HG03354 (cell line): ENCODE measurements at regions not wholly inside any gene's neighbourhood (a gene's known extent, or its start where the extent isn't known, plus 50 kb on each side); places are given as distances from the start of the nearest gene placed in this dataset.
"Not testable (repeated sequence)": the region's sequence is repeated elsewhere in the genome, so short reads cannot be mapped to it uniquely, and the experiment has no call there.

Experiments used
- ATAC-seq: cut with Tn5 transposase; IDR thresholded peaks from one replicate; pipeline ENCODE4 v1.9.1; 2021; ENCODE audit warnings: mild to moderate bottlenecking; ENCODE audit not compliant: unreplicated experiment, poor library complexity, severe bottlenecking

DNA sequence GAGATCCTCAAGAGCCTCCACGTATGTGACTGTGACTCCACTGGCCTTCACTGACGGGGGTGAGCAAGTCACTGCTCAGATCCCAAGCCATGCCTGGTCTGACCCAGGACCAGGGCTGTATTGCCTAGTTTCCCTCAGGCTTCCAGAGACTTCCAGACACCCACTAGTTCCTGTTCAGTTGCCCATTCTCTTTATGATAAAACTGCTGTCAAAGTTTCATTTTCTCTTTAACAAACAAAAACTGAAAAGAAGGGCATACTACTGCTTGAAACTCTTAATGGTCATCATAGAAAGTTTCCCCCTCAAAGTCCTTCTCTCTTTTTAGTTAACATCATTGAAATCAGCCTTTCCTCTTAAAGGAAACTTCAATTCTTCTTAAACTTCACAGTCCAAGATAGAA, 105.7 kb upstream of the GHR start:
- no peak for ATAC-seq

DNA sequence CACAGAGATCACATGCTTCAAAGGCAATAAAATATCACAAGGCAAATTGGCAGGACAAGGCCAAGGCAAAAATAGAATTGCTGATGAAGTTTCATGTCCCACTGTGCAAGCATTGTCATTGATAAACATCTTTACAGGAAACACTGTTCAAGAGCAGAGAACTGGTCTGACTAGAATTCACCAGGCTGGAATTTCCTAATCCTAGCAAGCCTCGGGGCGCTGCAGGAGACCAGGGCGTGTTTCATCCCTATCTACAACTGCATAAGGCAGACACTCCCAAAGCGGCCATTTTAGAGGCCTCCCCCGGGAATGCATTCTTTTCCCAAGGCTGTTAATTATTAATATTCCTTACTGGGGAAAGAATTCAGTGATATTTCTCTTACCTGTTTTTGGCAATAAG, 103.7 kb upstream of the GHR start:
- not testable (repeated sequence) for ATAC-seq

DNA sequence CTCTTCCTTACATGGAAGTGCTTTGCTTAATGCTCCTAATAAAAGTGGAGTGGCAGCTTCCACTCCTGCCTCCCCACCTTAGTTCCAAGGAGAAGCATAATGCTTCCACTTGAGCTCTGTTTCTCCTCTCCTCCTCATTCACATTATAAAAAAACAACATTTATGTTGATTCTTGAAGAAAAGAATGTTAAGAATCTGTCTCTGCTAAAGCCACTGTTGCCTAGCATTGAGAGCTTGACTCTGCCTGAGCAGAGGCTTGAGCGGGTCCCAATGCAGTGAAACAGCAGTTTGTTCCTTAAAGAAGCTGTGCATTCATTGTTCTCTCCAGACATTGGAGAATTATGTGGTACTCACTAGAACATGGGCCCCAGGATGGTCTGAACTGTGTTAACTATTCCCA, 101.5 kb upstream of the GHR start:
- ATAC-seq: no peak

DNA sequence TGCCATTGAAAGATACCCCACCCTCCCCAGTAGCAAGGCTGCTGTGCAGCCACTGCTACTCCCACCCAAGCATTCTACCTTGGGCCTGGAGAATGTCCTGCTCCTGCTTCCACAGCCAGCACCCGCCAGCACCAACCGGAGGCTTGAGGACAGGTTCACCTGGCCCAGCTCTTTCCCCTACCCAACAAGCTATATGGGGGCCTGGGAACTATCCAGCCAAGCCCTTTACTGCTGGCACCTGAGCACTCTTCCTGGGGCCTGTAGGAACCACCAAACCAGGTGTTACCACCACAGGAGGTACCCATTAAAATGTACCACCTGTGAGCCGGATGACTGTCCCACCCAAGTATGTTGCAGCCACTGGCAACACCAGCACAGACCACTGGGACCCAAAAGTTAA, 86.1 kb upstream of the GHR start:
- ATAC-seq: no peak

DNA sequence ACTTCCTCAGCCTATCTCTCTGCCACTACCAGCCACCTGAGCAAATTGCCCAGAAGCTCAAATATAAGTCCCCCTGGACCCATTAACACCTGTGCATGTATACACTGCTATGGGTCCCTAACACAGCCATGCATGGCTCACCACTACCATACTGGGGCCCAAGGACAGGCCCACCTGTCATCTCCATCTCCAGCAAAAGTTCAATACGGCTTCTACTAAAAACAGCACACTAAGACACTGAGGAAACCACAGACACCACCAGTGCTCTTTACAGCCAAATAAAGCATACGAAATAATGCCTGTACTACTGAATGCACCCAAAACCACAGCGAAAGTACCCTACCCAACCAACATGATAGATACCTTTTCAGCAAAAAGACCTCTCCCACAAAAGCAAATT, 85.6 kb upstream of the GHR start:
- no peak for ATAC-seq

DNA sequence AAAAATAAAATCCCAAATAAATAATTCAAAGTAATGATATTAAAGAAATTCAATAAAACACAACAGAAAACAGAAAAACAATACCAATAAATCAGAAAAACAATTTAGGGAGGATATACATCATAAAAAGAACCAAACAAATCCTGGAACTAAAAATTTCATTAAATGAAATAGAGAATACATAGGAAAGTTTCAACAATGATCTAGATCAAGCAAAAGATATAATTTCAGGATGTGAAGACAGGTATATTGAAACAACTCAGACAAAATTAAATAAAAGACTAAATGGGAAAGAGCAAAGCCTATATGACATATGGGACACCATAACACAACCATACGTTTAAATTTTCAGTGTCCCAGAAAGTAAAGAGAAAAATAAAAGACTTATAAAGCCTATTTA, 85.1 kb upstream of the GHR start:
- no peak for ATAC-seq

DNA sequence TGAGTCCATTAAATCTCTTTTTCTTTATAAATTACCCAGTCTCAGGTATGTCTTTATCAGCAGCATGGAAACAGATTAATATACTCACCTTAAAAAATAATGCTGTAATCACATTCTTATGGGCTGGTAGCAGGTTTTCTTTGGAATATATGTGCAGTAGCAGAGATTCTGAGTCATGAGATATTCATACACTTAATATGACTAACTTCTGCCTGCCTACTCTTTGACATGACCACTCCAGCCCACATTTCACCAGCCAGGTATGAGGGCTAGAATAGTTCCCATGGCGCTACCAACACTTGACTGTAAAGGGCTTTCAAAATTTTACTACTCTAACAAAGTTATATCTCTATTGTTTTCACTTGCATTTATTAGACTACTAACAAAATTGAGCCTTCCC, 74.1 kb upstream of the GHR start:
- ATAC-seq: no peak

DNA sequence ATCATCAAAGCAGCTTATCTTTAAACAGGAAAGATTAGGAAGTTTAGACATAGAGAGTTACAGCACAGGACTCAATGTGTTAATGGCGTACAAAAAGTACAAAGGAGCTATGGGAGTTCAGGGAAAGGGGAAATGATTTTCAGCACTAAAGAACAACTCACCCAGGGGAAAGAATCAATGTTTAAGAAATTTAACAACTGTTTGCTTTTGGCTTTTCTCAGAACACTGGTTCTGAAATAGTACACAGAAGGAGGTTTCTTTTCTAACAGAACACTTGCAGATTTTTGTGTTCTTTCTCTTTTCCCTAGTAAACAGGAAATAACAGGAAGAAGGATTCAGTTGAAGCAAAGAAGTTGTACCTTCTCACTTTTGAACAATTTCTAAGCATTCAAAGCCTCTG, 71.3 kb upstream of the GHR start:
- no peak for ATAC-seq

DNA sequence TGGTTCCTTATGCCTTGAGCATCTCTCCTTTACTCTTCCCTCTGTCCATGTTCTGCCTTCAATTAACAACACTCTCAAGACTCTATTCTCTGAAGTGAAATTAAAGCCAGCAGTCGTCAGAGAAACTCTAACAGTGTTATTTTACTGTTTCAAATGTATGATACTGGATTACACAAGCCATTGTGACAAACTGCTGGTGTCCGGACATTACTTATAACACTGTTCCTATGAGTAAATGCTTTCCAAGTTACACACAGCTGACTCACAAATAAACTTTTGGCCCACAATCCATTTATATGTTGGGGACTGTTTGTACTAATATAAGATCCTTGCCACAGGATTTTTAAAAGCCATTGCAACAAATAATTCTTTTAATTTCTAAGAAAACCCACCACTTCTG, 63.2 kb upstream of the GHR start:
- no peak for ATAC-seq

DNA sequence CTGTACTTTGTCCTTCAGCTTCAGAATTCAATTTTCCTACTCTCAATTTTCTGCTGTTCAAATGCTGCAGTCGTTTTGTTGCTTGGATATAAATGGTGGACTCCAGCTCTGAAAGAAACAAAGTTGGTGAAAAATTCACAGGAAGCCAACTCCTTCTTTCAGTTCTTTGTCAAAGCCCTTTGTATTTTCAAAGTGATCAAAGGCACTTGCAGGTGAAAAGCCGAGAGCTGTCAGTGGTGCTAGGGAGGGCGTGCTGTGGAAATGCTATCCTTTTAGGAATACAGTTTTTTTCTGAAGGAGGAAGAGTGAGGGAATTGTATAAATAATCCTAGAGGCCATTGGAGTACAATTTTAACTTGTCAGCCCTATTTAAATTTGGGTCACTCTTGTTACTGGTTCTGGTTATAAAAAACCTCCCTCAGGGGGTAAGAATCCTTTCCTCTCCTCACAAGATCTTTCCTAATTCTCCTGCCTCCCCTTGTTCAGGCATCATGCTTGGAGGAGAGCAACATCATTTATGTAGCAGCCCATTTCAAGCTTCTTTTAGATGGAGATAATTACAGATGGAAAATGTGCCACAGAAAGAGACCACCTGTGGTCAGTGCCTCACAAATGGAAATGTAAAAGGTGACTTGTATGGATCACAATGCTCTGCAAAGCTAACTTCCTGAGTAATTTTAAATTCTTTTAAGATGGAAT, 62.5 kb upstream of the GHR start:
- no peak for ATAC-seq

DNA sequence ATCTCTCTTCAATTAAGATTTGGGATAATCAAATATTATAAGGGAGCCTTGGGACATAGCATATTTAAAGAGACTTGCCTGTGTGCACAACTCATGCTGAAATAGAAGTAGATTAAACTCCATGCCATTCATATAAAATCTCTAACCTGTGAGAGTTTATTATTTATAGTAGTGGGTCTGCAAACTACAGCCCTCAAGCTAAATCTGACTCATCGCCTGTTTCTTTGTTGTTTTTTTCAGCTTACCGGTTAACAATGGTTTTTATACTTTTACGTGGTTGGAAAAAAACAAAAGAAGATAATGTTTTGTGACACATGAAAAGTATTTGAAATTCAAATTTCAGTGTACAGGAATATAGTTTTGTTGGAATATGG, 61.9 kb upstream of the GHR start:
- ATAC-seq: no peak

DNA sequence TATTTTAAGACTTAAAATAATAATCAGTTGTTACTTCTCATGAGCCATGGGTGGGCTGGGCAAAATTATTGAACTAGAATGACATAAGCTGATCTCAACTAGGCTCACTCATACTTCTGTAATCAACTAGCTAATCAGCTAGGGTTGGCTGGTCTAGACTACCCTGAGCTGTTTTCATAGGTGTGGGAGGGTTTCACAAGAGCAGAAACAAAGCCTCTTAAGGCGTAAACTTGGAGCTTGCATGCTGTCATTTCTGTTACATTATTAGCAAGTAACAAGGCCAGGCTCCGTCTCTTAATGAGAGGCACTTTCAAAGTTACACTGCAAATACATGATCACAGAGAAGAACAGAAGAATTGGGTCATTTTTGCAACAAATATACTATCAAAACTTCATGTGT, 57.2 kb upstream of the GHR start:
- no peak for ATAC-seq
